HEK293T (cell line): ENCODE measurements at regions not wholly inside any gene's neighbourhood (a gene's known extent, or its start where the extent isn't known, plus 50 kb on each side); places are given as distances from the start of the nearest gene placed in this dataset.
"Not testable (repeated sequence)": the region's sequence is repeated elsewhere in the genome, so short reads cannot be mapped to it uniquely, and the experiment has no call there.

ENCODE experiments used
- CTCF ChIA-PET: fragments of 350-600 bp; formaldehyde crosslinking; extraction: SDS; loops from one replicate; lab custom pipeline; 2021; ENCODE audit warnings: antibody characterized with exemption, inconsistent platforms; lab: Yijun Ruan, JAX
- POLR2A ChIA-PET: fragments of 350-600 bp; formaldehyde crosslinking; extraction: SDS; loops from one replicate; lab custom pipeline; 2020; ENCODE audit warnings: antibody characterized with exemption, inconsistent platforms; lab: Yijun Ruan, JAX
- DNase-seq: peaks from one replicate; pipeline ENCODE4 v3.0.0; 2012; ENCODE audit warnings: mixed read lengths; ENCODE audit errors: extremely low spot score
- ARNT ChIP-seq: fragments of 450-650 bp; IDR thresholded peaks from 2 replicates; pipeline ENCODE4 v1.6.1; 2017; ENCODE audit warnings: mild to moderate bottlenecking
- BHLHE40 ChIP-seq: fragments of 450-650 bp; IDR thresholded peaks from 2 replicates; pipeline ENCODE4 v1.6.1; 2016; ENCODE audit warnings: mild to moderate bottlenecking, moderate library complexity, borderline replicate concordance
- CTBP1 ChIP-seq: fragments of 450-650 bp; IDR thresholded peaks from 2 replicates; pipeline ENCODE4 v1.6.1; 2016; ENCODE audit warnings: borderline replicate concordance
- ELF4 ChIP-seq: fragments of 450-650 bp; IDR thresholded peaks from 2 replicates; pipeline ENCODE4 v1.6.1; 2017; ENCODE audit warnings: antibody characterized with exemption
- FOXA1 ChIP-seq: fragments of 450-650 bp; IDR thresholded peaks from 2 replicates; pipeline ENCODE4 v1.6.1; 2016; ENCODE audit warnings: mild to moderate bottlenecking
- FOXK2 ChIP-seq: fragments of 450-650 bp; IDR thresholded peaks from 2 replicates; pipeline ENCODE4 v1.6.1; 2016; ENCODE audit warnings: mild to moderate bottlenecking
- FOXM1 ChIP-seq: fragments of 450-650 bp; IDR thresholded peaks from 2 replicates; pipeline ENCODE4 v1.6.1; 2017; ENCODE audit warnings: mild to moderate bottlenecking, borderline replicate concordance
- HDGF ChIP-seq: fragments of 450-650 bp; IDR thresholded peaks from 2 replicates; pipeline ENCODE4 v1.6.1; 2017; ENCODE audit warnings: antibody characterized with exemption, borderline replicate concordance
- L3MBTL2 ChIP-seq: fragments of 450-650 bp; conservative IDR thresholded peaks from 2 replicates; pipeline ENCODE4 v1.6.1; 2016; ENCODE audit warnings: mild to moderate bottlenecking
- LEF1 ChIP-seq: fragments of 450-650 bp; IDR thresholded peaks from 2 replicates; pipeline ENCODE4 v1.6.1; 2017; ENCODE audit warnings: mild to moderate bottlenecking, borderline replicate concordance
- NFRKB ChIP-seq: fragments of 450-650 bp; IDR thresholded peaks from 2 replicates; pipeline ENCODE4 v1.6.1; 2016; ENCODE audit warnings: mild to moderate bottlenecking, moderate library complexity
- PKNOX1 ChIP-seq: fragments of 450-650 bp; IDR thresholded peaks from 2 replicates; pipeline ENCODE4 v1.6.1; 2016
- SP1 ChIP-seq: fragments of 450-650 bp; IDR thresholded peaks from 2 replicates; pipeline ENCODE4 v1.6.1; 2017
- SUZ12 ChIP-seq: fragments of 450-650 bp; IDR thresholded peaks from 2 replicates; pipeline ENCODE4 v1.6.1; 2016; ENCODE audit warnings: mild to moderate bottlenecking
- TARDBP ChIP-seq: fragments of 450-650 bp; IDR thresholded peaks from 2 replicates; pipeline ENCODE4 v1.6.1; 2016
- ZNF384 ChIP-seq: fragments of 450-650 bp; IDR thresholded peaks from 2 replicates; pipeline ENCODE4 v1.6.1; 2016

- DNase-seq, result no peak
- TF ChIP-seq CTBP1 (no peak), FOXK2 (no peak), PKNOX1 (no peak), ZNF384 (no peak), ARNT (no peak), BHLHE40 (no peak), HDGF (no peak), FOXM1 (no peak), LEF1 (no peak), TARDBP (no peak), SUZ12 (no peak), ELF4 (no peak), FOXA1 (no peak), L3MBTL2 (no peak), NFRKB (no peak), SP1 (no peak)
- ChIA-PET CTCF (no interaction called here), POLR2A (no interaction called here)
Observed at GRCh38 chr7:32223721-32224120, 153.5 kb upstream of the PDE1C start.

GRCh38 chr7:32223071-32223650, 153.0 kb upstream of the PDE1C start:
- ChIA-PET POLR2A (no interaction called here), CTCF (no interaction called here)
- TF ChIP-seq ARNT (no peak), PKNOX1 (no peak), L3MBTL2 (no peak), CTBP1 (no peak), SUZ12 (no peak), LEF1 (no peak), SP1 (no peak), FOXK2 (no peak), BHLHE40 (no peak), ZNF384 (no peak), TARDBP (no peak), ELF4 (no peak), NFRKB (no peak), FOXA1 (no peak), FOXM1 (no peak)
- DNase-seq, result no peak

- POLR2A ChIA-PET, result no interaction called here
- CTCF ChIA-PET, result interaction anchor here (1.2 to 1.4 kb wide), 2 partner anchors 12 to 18 kb away, joined by 3 to 5 read pairs; no protein-coding TSS in a partner anchor
- no peak for TF ChIP-seq ZNF384
- TF ChIP-seq PKNOX1, result no peak
- TF ChIP-seq FOXA1, result no peak
- TF ChIP-seq SUZ12, result no peak
- no peak for TF ChIP-seq CTBP1
- TF ChIP-seq FOXM1, result no peak
- TF ChIP-seq BHLHE40, result no peak
- no peak for TF ChIP-seq ELF4
- TF ChIP-seq TARDBP, result no peak
- no peak for TF ChIP-seq SP1
- no peak for TF ChIP-seq LEF1
- no peak for TF ChIP-seq ARNT
- TF ChIP-seq FOXK2, result no peak
- TF ChIP-seq NFRKB, result no peak
- no peak for TF ChIP-seq HDGF
- no peak for TF ChIP-seq L3MBTL2
- DNase-seq, result no peak
Observed at GRCh38 chr7:32222251-32222900, 152.2 kb upstream of the PDE1C start.

- POLR2A ChIA-PET, result no interaction called here
- TF ChIP-seq ZNF384, result no peak
- no peak for TF ChIP-seq L3MBTL2
- TF ChIP-seq FOXA1, result no peak
- no peak for TF ChIP-seq BHLHE40
- TF ChIP-seq ELF4, result no peak
- no peak for TF ChIP-seq HDGF
- CTCF ChIA-PET, result interaction anchor here (1.2 to 1.4 kb wide), 2 partner anchors 11 to 18 kb away, joined by 3 to 5 read pairs; no protein-coding TSS in a partner anchor
- DNase-seq, result no peak
Observed at GRCh38 chr7:32221736-32222135, 151.5 kb upstream of the PDE1C start.

GRCh38 chr7:32221056-32221455, 150.8 kb upstream of the PDE1C start:
- POLR2A ChIA-PET, result no interaction called here
- CTCF ChIA-PET, result interaction anchor here (1.2 kb wide), 1 partner anchor 17 kb away, joined by 3 read pairs; no protein-coding TSS in a partner anchor
- no peak for DNase-seq
- TF ChIP-seq PKNOX1 (no peak), ARNT (no peak), LEF1 (no peak), NFRKB (no peak), BHLHE40 (no peak), FOXA1 (no peak), HDGF (no peak), FOXK2 (no peak), ELF4 (no peak), SUZ12 (no peak), CTBP1 (no peak), TARDBP (no peak), SP1 (no peak), ZNF384 (no peak), L3MBTL2 (no peak)

- CTCF ChIA-PET, DNase-seq, POLR2A ChIA-PET: not testable (repeated sequence)
Observed at GRCh38 chr7:32219831-32220230, 149.6 kb upstream of the PDE1C start.
